IgD-negative memory B cell (primary cell): ENCODE measurements at regions not wholly inside any gene's neighbourhood (a gene's known extent, or its start where the extent isn't known, plus 50 kb on each side); places are given as distances from the start of the nearest gene placed in this dataset.
"Not testable (repeated sequence)": the region's sequence is repeated elsewhere in the genome, so short reads cannot be mapped to it uniquely, and the experiment has no call there.

ENCODE experiments used
- H3K27ac Mint-ChIP-seq, 3 donors: one replicate each; pipeline ENCODE4 v1.8.0; 2020 to 2022; ENCODE audit warnings: mild to moderate bottlenecking in 3 of 3, mixed read lengths in 3 of 3, moderate library complexity in 1 of 3
- H3K27me3 Mint-ChIP-seq: one replicate; pipeline ENCODE4 v1.8.0; 2021; ENCODE audit warnings: mixed read lengths
- H3K36me3 Mint-ChIP-seq: one replicate; pipeline ENCODE4 v1.8.0; 2020; ENCODE audit warnings: mild to moderate bottlenecking, mixed read lengths
- H3K4me1 Mint-ChIP-seq, 3 donors: one replicate each; pipeline ENCODE4 v1.8.0; 2020 to 2022; ENCODE audit warnings: mixed read lengths in 3 of 3, mild to moderate bottlenecking in 1 of 3
- H3K4me3 Mint-ChIP-seq, 4 donors: one replicate each; pipeline ENCODE4 v1.8.0; 2020 to 2022; ENCODE audit warnings: mild to moderate bottlenecking in 4 of 4, mixed read lengths in 4 of 4, moderate library complexity in 3 of 4
- H3K9me3 Mint-ChIP-seq, 3 donors: one replicate each; pipeline ENCODE4 v1.8.0; 2020 to 2021; ENCODE audit warnings: mixed read lengths in 3 of 3, mild to moderate bottlenecking in 1 of 3

GRCh38 chr2:35741556-35741955 is 614.0 kb upstream of the CRIM1 start:
- Mint-ChIP-seq H3K9me3 (peaks cover 8 to 11% (median 9%) of the 10 kb centered on the region in 3 donors), H3K36me3 (no peaks in the 10 kb centered on the region), H3K27me3 (no peaks in the 10 kb centered on the region), H3K4me1 (no peaks in the 10 kb centered on the region), H3K4me3 (no peak overlapping the region), H3K27ac (no peak overlapping the region)

GRCh38 chr2:35731674-35732073 is 623.9 kb upstream of the CRIM1 start:
- no peak overlapping the region for H3K4me3 Mint-ChIP-seq
- no peak overlapping the region for H3K27ac Mint-ChIP-seq
- H3K4me1 Mint-ChIP-seq, result no peaks in the 10 kb centered on the region
- H3K27me3 Mint-ChIP-seq, result no peaks in the 10 kb centered on the region
- no peaks in the 10 kb centered on the region for H3K36me3 Mint-ChIP-seq
- peaks cover 0 to 5% (median 0%) of the 10 kb centered on the region in 3 donors for H3K9me3 Mint-ChIP-seq

GRCh38 chr2:35714883-35715282 is 640.7 kb upstream of the CRIM1 start:
- H3K4me3 Mint-ChIP-seq, result no peak overlapping the region
- peaks cover 0 to 1% (median 0%) of the 10 kb centered on the region in 3 donors for H3K9me3 Mint-ChIP-seq
- no peaks in the 10 kb centered on the region for H3K36me3 Mint-ChIP-seq
- no peaks in the 10 kb centered on the region for H3K27me3 Mint-ChIP-seq
- no peaks in the 10 kb centered on the region for H3K4me1 Mint-ChIP-seq
- no peak overlapping the region for H3K27ac Mint-ChIP-seq

- Mint-ChIP-seq H3K27ac (no peak overlapping the region), H3K4me1 (no peaks in the 10 kb centered on the region), H3K4me3 (no peak overlapping the region), H3K9me3 (no peaks in the 10 kb centered on the region), H3K36me3 (no peaks in the 10 kb centered on the region), H3K27me3 (no peaks in the 10 kb centered on the region)
Measured at GRCh38 chr2:35708411-35708923, 647.1 kb upstream of the CRIM1 start.

GRCh38 chr2:35688309-35688708 is 667.3 kb upstream of the CRIM1 start:
- H3K4me1 Mint-ChIP-seq, result no peaks in the 10 kb centered on the region

GRCh38 chr2:35651688-35652323 is 703.8 kb upstream of the CRIM1 start:
- Mint-ChIP-seq H3K4me3 (no peak overlapping the region), H3K36me3 (no peaks in the 10 kb centered on the region), H3K27ac (no peak overlapping the region), H3K4me1 (no peaks in the 10 kb centered on the region), H3K27me3 (no peaks in the 10 kb centered on the region), H3K9me3 (peaks cover 0 to 2% (median 0%) of the 10 kb centered on the region in 3 donors)

More at GRCh38 chr2:35688309-35688708, 667.3 kb upstream of the CRIM1 start:
- H3K27me3 Mint-ChIP-seq, result no peaks in the 10 kb centered on the region
- H3K27ac Mint-ChIP-seq, result no peak overlapping the region
- H3K9me3 Mint-ChIP-seq, result peaks cover 0 to 3% (median 2%) of the 10 kb centered on the region in 3 donors
- no peaks in the 10 kb centered on the region for H3K36me3 Mint-ChIP-seq
- H3K4me3 Mint-ChIP-seq, result no peak overlapping the region

GRCh38 chr2:35614640-35615039 is 740.9 kb upstream of the CRIM1 start:
- H3K27me3 Mint-ChIP-seq, result no peaks in the 10 kb centered on the region
- H3K27ac Mint-ChIP-seq, result no peak overlapping the region
- H3K4me3 Mint-ChIP-seq, result no peak overlapping the region
- no peaks in the 10 kb centered on the region for H3K4me1 Mint-ChIP-seq
- H3K36me3 Mint-ChIP-seq, result no peaks in the 10 kb centered on the region
- H3K9me3 Mint-ChIP-seq, result no peaks in the 10 kb centered on the region

- H3K36me3 Mint-ChIP-seq, result peaks cover 2% of the 10 kb centered on the region
- H3K4me1 Mint-ChIP-seq, result no peaks in the 10 kb centered on the region
- H3K4me3 Mint-ChIP-seq, result no peak overlapping the region
- no peaks in the 10 kb centered on the region for H3K27me3 Mint-ChIP-seq
- peaks cover 0 to 7% (median 0%) of the 10 kb centered on the region in 3 donors for H3K9me3 Mint-ChIP-seq
- no peak overlapping the region for H3K27ac Mint-ChIP-seq
Measured at GRCh38 chr2:35606394-35606793, 749.2 kb upstream of the CRIM1 start.

- H3K27ac Mint-ChIP-seq, result no peak overlapping the region
- no peak overlapping the region for H3K4me3 Mint-ChIP-seq
- peaks cover 7 to 17% (median 8%) of the 10 kb centered on the region in 3 donors for H3K9me3 Mint-ChIP-seq
- H3K27me3 Mint-ChIP-seq, result no peaks in the 10 kb centered on the region
- H3K4me1 Mint-ChIP-seq, result no peaks in the 10 kb centered on the region
- no peaks in the 10 kb centered on the region for H3K36me3 Mint-ChIP-seq
Measured at GRCh38 chr2:35598310-35598709, 757.3 kb upstream of the CRIM1 start.

- Mint-ChIP-seq H3K27ac (no peak overlapping the region), H3K27me3 (no peaks in the 10 kb centered on the region)
Measured at GRCh38 chr2:35591886-35592285, 763.7 kb upstream of the CRIM1 start.

GRCh38 chr2:35585972-35586371 is 769.6 kb upstream of the CRIM1 start:
- no peak overlapping the region for H3K4me3 Mint-ChIP-seq
- H3K9me3 Mint-ChIP-seq, result peaks cover 0 to 16% (median 6%) of the 10 kb centered on the region in 3 donors

More at GRCh38 chr2:35591886-35592285, 763.7 kb upstream of the CRIM1 start:
- Mint-ChIP-seq H3K9me3 (peaks cover 4 to 10% (median 4%) of the 10 kb centered on the region in 3 donors), H3K4me3 (no peak overlapping the region), H3K4me1 (no peaks in the 10 kb centered on the region), H3K36me3 (no peaks in the 10 kb centered on the region)

GRCh38 chr2:35582637-35583036 is 772.9 kb upstream of the CRIM1 start:
- H3K27me3 Mint-ChIP-seq, result no peaks in the 10 kb centered on the region
- no peaks in the 10 kb centered on the region for H3K4me1 Mint-ChIP-seq
- H3K27ac Mint-ChIP-seq, result no peak overlapping the region
- no peak overlapping the region for H3K4me3 Mint-ChIP-seq
- H3K36me3 Mint-ChIP-seq, result peaks cover 2% of the 10 kb centered on the region
- H3K9me3 Mint-ChIP-seq, result peaks cover 0 to 19% (median 4%) of the 10 kb centered on the region in 3 donors

More at GRCh38 chr2:35585972-35586371, 769.6 kb upstream of the CRIM1 start:
- Mint-ChIP-seq H3K36me3 (peaks cover 2% of the 10 kb centered on the region), H3K27me3 (no peaks in the 10 kb centered on the region), H3K4me1 (no peaks in the 10 kb centered on the region), H3K27ac (no peak overlapping the region)

- Mint-ChIP-seq H3K27me3 (peaks cover under 1% of the 10 kb centered on the region), H3K4me3 (no peak overlapping the region), H3K27ac (no peak overlapping the region), H3K4me1 (no peaks in the 10 kb centered on the region), H3K9me3 (peaks cover under 1 to 10% (median under 1%) of the 10 kb centered on the region in 3 donors), H3K36me3 (peaks cover 2% of the 10 kb centered on the region)
Measured at GRCh38 chr2:35580956-35581355, 774.6 kb upstream of the CRIM1 start.

- not testable (repeated sequence) for H3K36me3 Mint-ChIP-seq, H3K4me1 Mint-ChIP-seq, H3K9me3 Mint-ChIP-seq, H3K27me3 Mint-ChIP-seq, H3K4me3 Mint-ChIP-seq, H3K27ac Mint-ChIP-seq
Measured at GRCh38 chr2:35568574-35568973, 787.0 kb upstream of the CRIM1 start.

- Mint-ChIP-seq H3K9me3 (peaks cover 2 to 5% (median 4%) of the 10 kb centered on the region in 3 donors), H3K36me3 (no peaks in the 10 kb centered on the region), H3K4me3 (no peak overlapping the region), H3K27me3 (no peaks in the 10 kb centered on the region), H3K27ac (no peak overlapping the region), H3K4me1 (no peaks in the 10 kb centered on the region)
Measured at GRCh38 chr2:35562488-35562887, 793.1 kb upstream of the CRIM1 start.

- no peak overlapping the region for H3K27ac Mint-ChIP-seq
- H3K36me3 Mint-ChIP-seq, result no peaks in the 10 kb centered on the region
- H3K4me3 Mint-ChIP-seq, result no peak overlapping the region
- no peaks in the 10 kb centered on the region for H3K27me3 Mint-ChIP-seq
- peaks cover 0 to 10% (median 3%) of the 10 kb centered on the region in 3 donors for H3K9me3 Mint-ChIP-seq
- no peaks in the 10 kb centered on the region for H3K4me1 Mint-ChIP-seq
Measured at GRCh38 chr2:35548171-35548570, 807.4 kb upstream of the CRIM1 start.
